HK-2 (cell line): ENCODE measurements at regions not wholly inside any gene's neighbourhood (a gene's known extent, or its start where the extent isn't known, plus 50 kb on each side); places are given as distances from the start of the nearest gene placed in this dataset.
"Not testable (repeated sequence)": the region's sequence is repeated elsewhere in the genome, so short reads cannot be mapped to it uniquely, and the experiment has no call there.

Experiments used
- DNase-seq: peaks from one replicate; pipeline ENCODE4 v3.0.0-alpha.2; 2018; ENCODE audit not compliant: unreplicated experiment

DNA sequence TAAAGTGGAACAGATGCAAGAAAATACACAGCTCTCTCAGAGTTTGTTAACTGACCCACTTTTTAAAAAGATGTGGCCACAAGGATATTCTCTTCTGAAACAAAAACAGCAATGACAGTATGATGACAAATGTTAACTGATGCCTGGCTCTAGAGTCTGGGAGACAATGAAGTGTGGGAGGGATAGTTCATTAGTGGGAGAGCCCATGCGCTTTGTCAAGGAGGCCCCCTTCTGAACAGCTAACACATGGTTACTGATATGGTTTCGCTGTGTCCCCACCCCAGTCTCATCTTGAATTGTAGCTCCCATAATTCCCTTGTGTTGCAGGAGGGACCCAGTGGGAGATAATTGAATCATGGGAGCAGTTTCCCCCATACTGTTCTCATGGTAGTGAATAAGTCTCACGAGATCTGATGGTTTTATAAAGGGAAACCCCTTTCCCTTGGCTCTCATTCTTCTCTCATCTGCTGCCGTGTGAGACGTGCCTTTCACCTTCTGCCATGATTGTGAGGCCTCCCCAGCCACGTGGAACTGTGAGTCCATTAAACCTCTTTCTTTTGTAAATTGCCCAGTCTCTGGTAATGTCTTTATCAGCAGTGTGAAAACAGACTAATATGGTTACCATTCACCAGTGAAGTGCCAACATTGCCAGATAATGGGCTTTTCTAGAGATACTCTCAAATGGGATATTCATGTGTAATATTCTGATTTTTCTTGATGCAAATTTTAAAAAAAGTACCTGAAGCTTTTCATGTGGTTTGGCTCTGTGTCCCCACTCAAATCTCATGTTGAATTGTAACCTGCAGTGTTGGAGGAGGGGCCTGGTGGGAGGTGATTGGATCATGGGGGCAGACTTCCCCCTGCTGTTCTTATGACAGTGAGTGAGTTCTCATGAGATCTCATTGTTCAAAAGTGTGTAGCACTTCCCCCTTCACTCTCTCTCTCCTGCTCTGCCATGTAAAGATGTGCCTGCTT, 435.8 kb downstream of the SHISA9 start:
- DNase-seq, result not testable (repeated sequence)

DNA sequence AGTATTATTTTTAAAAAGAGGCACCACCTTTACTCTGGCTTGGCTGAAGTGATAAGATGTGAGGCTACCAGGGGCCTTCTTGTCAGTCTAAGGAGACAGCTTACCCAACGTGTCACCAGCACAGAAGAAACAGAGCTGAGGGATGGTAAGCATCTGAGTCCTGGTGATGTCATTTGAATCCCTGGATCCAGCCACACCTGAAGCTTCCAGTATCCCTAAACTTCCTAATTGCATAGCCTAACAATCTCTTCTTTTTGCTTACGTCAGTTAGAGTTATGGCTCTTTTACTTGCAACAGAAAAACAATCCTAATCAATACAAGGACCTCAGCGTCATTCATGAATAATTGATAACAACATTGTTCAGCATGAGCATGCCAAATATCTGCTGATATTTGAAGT, 436.6 kb downstream of the SHISA9 start:
- no peak for DNase-seq

DNA sequence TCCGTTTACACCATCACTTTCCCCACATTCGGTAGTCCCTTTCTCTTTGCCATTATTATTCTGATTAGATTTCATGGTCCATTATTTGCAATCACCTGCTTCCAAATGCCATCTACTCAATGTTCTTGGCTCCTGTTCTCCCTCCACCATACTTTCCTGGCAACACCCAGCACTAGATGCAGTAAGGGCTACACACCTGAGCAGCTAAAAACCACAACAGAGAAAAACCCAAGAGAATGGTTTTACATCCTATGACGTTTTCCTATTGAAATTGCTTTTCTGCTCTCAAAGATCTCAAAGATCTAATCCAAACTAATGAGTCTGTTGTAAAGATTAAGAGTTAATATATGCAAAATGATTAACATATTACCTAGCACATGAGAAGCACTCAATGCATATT, 441.3 kb downstream of the SHISA9 start:
- DNase-seq, result no peak

DNA sequence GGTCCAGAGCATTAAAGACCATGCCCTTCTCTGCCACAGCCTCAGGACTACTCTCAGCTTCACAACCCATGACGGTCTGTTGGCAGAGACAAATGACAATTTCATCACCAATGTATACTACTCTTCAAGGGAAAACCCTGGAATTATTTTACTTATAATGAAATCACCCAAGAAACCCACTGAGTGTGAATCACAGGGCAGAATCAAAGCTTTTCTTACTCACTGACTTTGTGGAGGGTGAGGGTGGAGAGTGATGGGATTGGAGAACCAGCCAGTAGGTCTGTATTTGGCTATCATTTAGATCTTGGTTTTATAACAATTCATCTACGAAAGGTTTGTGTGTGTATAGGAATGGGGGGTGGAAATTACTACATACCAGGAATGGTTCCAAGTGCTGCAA, 442.6 kb downstream of the SHISA9 start:
- DNase-seq, result no peak

DNA sequence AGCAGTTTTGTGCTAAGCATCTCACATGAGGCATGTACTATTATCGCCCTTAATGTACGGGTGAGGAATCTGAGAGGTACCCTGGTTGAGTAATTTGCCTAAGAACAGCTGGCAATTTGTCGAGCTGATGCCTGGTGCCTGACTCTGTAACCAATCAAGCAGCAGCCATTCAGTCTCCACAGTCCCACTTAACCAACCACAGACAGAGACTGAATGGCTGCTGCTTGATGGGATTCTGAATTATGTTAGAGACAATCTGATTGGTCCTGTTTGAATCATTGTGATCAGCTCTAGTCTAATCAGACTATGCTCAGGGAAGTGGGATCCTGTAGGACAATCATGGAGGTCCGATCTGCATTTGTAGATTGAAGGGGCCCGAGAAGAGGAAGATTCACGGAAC, 447.0 kb downstream of the SHISA9 start:
- no peak for DNase-seq

DNA sequence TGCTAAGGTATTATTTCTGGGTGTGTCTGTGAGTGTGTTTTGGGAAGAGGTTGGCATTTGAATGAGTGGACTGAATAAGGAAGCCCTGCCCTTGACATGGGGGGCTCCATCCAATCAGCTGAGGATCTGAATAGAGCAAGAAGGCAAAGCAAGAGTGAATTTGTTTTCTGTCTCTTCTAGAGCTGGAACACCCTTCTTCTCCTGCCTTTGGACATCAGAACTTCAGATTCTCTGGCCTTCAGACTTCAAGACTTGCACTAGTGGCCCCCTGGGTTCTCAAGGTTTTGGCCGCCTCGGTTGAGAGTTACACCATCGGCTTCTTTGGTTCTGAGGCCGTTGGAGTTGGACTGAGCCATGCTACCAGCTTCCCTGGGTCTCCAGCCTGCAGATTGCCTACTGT, 448.6 kb downstream of the SHISA9 start:
- DNase-seq, result no peak

DNA sequence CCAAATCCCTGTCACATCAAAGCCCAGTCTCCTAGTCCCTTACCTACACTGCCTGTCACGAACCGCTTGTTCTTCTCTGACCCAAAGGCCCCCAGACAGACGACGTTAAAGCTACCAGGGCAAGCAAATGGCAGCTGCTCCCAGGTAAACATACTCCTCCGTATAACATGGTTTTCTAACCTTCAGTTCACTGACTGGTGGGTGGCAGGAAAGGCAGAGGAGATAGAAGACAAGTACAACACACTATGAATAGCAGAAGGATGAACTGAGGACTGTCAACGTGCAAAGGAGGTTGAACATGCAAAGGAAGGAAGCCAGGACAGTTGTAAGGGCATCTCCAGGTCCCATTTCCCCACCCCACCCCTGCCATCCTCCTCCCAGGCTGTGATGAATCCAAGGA, 449.8 kb downstream of the SHISA9 start:
- no peak for DNase-seq

DNA sequence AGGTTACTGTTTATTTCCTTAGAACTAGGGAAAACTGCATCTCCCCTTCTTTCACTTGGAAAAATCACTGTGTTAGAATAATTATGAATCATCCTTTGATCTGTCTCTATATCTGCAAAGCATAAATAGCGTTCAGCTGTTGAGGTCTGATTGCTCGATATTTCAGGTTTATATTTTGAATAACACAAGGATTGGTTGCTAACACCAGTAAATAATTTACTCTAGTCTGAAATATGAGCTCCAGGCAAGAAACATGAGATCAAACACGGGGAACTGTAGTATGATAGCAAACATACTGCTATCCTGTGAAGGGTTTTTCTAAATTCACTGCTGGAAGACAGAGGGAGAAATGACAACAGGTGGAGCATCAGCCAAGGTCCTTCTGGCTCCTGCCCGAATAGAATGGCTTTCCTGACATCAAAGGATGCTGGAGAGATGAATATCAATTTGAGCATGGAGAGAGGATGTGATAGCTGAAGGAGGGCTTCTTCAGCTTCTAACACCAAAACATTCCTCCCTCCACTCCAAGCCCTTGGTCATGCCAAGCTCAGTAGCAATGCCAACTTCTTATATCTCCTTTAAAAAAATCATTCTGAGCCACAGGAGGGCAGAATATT, 450.3 kb downstream of the SHISA9 start:
- DNase-seq, result no peak

DNA sequence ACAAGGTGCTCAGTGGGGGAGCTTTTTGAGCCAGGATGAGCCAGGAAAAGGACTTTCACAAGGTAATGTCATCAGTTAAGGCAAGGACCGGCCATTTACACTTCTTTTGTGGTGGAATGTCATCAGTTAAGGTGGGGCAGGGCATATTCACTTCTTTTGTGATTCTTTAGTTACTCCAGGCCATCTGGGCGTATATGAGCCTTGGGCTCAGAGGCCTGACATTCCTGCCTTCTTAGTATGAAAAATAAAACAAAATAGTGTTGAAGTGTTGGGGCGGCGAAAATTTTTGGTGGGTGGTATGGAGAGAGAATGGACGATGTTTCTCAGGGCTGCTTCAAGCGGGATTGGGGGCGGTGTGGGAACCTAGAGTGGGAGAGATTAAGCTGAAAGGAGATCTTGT, 451.4 kb downstream of the SHISA9 start:
- DNase-seq, result not testable (repeated sequence)

DNA sequence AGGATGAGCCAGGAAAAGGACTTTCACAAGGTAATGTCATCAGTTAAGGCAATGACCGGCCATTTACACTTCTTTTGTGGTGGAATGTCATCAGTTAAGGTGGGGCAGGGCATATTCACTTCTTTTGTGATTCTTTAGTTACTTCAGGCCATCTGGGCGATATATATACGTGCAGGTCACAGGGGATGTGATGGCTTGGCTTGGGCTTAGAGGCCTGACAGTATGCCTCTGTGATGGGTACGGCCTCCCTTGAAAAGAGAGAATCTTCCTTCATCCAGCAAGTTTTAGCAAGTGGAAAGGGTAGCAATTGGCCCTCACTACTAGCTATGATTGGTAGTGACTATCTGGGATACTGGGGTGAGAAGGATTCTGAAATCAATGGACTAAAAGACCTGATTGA, 456.4 kb downstream of the SHISA9 start:
- DNase-seq, result not testable (repeated sequence)

DNA sequence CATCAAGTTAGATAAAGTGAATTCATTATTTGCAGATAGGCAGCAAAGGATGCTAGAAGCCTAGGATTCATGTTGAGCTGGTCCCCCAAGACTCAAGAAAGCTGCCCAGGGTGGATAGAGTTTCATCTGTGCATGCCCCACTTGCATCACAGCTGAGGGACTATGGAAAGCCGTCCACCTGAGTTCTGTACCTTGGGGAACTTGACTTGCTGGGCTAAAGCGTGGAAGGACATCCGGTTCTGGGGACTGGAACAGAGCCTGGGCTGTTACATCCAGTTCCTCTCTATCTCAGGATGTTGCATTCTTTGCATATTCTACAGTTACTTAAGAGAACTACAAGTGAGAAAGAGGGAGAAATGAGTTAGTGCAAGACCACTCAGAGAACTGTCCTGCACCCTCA, 458.4 kb downstream of the SHISA9 start:
- no peak for DNase-seq

DNA sequence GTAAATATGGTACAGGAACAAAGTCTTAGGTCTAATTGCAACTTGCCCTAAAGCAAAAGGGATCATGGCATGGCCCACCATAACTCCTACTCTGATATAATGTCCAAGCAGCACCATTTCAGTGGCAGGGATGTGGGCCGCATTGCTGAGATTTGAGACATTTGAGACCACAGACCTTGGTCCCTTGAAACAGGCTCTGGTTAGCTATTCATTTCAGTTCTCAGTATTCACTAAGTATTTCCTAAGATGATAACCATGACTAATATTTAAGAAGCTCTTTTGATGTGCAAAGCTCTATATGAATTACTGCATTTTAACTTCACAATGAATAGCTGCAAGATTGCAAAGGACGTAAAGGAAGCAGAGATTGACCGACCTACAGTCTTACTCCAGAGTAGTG, 471.0 kb downstream of the SHISA9 start:
- DNase-seq, result no peak

DNA sequence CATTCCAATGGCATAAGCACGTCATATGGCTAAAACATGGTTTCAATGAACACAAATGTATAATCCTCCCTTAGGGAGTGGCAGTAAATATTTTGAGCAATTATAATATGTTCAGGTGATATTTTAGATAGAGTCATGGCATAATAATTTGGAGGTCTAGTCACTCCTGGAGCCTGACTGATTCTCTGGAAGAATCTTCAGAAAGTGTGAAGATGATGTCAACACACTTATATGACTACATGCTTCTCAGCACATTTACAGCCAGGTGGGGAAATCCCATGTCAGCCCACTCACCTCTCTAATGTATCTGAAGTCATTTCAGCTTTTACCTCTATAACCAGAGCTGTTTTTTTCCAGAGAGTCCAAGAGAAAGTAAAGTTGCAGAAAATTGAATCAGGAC, 474.8 kb downstream of the SHISA9 start:
- no peak for DNase-seq

DNA sequence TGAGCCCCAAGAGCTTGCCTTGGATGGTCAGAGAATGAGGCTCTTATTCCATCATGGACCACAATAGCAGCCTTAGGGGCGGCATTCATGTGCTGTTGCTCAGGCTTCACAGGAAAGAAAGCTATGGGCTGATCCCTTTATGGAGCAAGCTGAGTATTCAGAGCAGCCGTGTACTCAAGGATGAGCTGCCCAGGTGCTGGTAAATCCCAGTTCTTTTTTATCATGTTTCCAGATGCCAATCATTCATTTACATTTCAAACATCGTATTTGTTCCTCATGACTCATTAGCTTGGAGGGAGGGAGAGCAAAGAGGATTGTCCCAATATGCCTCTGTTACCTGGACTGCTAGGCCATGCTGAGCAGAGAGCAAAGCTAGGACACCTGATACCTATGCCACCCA, 475.7 kb downstream of the SHISA9 start:
- no peak for DNase-seq

DNA sequence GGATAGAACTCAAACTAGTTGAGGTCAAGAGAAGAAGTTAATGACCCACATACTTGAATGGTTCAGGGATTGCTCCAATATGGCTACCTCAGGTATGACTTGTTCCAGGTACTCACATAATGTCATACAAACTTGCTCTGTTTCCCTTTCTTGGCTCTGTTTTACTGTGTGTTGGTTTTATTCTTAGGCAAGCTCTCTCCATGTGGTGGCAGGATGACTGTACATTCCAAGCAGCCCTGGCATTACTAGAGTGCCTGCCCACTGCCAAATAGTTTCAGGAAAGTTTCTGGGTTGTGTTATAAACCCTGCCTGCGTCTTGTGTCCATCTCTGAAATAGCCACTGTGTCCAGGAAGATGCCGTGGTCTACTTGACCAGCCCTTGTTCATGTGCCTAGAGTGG, 476.8 kb downstream of the SHISA9 start:
- DNase-seq, result no peak

DNA sequence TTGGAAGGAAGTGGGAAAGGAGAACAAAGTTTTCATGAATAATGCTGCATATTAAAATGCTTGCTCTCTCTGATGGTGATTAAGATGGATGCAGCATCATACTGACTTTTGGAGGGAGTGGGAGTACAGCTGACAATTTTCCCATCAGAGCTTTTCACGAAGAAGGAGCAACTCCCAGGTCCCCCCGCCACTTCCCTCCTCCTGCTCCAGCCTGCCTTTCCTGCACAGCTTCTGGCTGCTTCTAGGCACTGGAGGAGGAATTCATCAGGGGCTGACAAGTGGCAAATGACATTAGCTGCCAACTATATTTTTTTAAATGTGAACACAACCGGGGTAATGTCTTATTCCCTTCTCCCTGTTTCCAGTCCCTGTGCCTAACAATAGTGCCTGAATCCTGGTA, 477.9 kb downstream of the SHISA9 start:
- no peak for DNase-seq

DNA sequence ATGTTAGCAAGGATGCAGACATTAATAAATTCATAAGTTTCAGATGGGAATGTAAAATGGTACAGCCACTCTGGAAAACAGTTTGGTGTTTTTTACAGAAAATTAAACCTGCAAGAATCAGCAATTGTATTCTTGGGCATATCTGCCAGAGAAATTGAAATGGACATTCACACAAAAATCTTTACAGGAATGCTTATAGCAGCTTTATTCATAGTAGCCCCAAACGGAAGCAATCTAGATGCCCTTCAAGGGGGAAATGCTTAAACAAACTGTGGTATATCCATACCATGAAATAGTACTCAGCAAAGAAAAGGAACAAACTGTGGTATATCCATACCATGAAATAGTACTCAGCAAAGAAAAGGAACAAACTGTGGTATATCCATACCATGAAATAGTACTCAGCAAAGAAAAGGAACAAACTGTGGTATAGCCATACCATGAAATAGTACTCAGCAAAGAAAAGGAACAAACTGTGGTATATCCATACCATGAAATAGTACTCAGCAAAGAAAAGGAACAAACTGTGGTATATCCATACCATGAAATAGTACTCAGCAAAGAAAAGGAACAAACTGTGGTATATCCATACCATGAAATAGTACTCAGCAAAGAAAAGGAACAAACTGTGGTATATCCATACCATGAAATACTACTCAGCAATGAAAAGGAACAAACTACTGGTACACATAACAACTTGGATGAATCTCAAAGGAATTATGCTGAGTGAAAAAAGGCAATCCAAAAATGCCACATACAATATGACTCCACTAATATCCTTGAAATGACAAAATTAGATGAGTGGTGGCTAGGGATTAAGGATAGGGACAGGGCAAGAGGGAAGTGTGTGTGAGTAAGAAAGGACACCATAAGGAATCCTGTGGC, 484.0 kb downstream of the SHISA9 start:
- DNase-seq, result not testable (repeated sequence)

DNA sequence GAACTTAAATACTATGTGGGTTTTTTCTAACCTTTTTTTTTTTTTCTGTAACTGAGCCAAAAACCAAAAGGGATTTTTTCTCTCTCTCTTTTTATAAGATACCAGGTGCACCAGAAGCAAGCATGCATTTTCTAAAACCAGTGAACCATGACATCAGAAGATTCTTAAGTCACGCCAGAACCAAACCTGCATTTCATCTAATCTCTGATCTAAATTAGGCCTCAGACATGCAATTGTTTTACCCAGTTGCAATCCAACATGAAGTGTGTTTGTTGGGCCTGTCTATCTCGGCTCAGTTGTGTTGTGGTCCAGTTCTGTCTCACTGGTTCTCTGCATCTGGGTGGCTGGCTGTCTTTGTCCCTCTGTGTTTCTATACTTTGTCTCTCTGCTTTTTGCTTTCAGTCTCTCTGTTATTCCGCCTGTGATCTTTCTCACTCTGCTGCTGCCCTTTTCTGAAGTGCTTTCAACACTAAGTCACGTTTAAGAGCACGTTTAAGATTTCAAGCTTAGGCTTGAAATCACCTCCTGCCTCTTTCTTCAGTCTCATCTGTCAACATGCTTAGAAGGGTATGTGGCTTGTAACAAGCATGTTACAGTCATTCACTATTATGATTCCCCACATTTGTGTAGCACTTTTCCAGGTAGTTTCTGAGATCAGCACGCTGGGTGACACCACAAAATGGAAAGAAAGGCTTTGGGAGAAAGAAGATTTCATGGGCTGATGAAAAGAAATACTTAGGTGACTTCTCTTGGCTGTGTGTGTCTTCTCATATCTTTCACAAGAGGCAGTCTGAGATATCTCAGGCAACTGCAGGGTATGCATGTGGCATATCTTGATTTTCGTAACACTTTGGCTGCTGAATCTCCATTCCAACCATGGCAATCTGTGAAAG, 488.9 kb downstream of the SHISA9 start:
- no peak for DNase-seq

DNA sequence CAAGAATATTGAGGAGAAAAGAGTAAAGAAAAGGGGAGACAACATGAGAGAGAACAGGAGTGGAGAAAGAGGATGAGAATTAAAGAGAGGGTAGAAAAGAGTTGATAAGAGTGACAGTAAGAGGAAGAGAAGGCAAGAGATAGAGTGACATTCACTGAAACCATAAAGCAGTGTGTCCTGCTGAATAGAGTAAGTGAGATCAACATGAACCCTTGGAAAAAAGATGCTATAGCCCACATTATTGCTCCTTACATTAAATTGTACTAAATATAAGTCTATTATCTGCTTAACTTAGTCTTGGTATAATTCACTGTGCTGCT, 489.5 kb downstream of the SHISA9 start:
- no peak for DNase-seq

DNA sequence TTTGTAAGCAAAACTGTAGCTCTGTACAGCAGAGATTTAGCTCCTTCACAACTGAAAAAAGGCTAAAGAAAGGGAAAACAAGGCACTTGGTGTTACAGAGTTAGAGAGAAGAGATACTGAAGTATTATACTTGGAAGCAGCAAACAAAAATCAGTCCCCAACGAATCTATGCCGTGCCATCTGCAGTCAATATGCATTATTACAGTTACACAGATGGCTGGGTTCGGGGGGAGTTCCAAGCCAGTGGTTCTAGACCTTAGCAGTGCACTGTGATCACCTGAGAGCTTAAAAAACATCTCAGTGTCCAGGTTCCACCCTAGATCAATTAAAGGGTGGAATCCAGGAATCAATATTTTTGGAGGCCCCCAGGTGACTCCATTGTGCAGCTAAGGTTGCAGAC, 489.9 kb downstream of the SHISA9 start:
- DNase-seq, result no peak

DNA sequence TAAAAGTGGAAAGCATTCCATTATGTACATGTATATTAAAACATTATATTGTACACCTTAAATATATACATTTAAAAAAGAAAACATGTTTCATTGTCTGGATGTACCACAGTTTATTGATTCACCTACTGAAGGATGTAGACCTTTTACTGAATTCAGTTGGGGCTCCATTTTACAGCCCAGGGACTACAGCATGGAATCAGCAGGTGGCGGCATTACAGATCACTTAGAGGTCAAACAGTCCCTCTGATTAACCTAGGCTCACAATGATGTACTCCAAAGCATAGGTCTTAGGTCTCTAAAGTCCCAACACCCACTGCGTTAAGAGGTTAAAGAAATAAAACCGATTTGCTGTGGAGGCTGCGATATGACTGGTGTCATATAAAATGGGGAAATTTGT, 490.9 kb downstream of the SHISA9 start:
- DNase-seq, result no peak

DNA sequence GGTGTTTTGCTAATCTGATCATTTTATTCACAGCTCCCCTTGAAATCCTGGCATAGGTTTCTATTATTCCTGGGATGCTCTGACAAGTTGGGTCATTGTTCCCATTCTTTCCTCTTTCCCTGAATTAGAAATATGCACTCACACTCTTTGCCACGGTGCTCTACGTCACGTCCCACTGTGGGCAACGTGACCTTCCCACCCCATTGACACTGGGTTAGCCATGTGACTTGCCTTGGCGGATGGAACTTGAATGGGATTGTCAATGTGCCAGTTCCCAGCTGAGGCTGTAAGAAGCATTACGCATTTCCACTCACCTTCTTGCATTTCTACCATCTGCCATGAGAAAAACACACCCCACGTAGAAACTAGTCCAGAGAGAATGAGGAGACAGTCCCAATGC, 492.4 kb downstream of the SHISA9 start:
- DNase-seq, result no peak
